HG02973 (cell line): ENCODE measurements at regions not wholly inside any gene's neighbourhood (a gene's known extent, or its start where the extent isn't known, plus 50 kb on each side); places are given as distances from the start of the nearest gene placed in this dataset.
"Not testable (repeated sequence)": the region's sequence is repeated elsewhere in the genome, so short reads cannot be mapped to it uniquely, and the experiment has no call there.

ENCODE experiments used
- ATAC-seq: cut with Tn5 transposase; IDR thresholded peaks from one replicate; pipeline ENCODE4 v1.9.1; 2021; ENCODE audit warnings: moderate library complexity; ENCODE audit not compliant: unreplicated experiment

GRCh38 chr19:28544451-28545261 is 668.3 kb downstream of the UQCRFS1 start:
- no peak for ATAC-seq

GRCh38 chr19:28543244-28543776 is 669.6 kb downstream of the UQCRFS1 start:
- no peak for ATAC-seq

DNA sequence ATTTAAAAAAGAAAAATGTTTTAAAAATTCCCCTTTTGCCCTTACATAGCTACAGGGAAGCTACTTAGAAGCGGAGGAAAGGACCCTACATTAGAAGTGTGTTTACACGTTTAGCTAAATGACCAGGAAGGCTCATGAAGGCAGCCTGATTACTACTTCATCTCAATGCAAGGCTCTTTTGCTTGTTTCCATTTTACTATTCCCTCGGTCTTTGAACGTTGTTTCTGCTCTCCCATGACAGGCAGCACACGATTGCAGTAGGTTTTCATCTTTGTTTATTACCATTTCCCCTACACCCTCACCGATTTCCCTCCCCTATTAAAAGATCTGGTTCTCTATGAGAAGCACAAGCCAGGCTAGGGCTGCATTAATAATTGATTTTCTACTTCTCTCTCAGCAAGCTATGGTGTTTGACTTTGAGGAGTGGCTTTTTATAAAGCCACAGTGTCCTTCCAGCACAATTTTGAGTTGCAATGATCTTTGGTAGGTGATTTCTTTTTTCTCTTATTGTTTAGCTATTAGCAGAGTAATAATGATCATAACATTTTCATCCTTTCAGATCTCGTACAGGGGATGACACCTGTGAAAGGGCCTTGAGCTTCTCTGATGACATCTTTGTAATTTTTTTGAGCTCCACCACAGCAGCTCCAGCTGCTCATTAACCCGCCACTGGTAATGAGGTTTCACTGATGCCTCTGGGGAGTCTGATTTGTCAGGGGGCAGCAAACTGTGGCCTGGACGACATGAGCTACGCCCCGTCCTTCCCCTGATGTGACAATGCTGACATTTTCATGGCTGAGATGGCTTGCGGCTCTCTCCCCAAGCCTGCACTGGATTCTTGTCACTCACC is 670.3 kb downstream of the UQCRFS1 start:
- no peak for ATAC-seq

DNA sequence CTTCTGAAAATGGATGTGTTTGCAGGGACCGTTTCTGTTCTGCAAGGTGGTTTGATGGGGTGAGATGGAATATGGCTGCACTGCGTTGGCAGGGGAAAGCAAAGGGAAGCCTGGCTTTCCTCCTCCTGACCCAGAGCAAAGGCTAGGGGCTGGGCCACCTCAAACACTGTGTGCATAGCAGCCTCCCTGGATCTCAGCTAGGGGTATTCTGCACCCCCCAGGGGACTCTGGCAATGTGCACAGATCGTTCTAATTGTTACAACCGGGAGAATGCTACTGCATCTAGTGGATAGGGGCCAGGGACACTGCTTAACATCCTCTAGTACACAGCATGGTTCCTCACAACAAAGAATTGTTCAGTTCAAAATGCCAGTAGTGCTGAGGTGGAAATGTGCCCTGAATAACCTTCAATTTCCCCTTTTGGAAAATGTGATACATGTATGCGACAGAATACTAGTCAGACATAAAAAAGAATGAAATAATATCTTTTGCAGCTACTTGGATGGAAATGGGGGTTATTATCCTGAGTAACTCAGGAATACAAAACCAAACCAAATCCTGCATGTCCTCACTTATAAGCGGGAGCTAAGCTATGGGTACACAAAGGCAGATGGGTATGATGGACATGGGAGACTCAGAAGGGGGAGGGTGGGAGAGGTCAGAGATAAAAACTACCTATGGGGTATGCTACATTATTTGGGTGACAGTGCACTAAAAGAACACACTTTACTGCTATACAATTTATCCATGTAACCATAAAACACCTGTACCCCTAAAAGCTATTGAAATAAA is 671.2 kb downstream of the UQCRFS1 start:
- no peak for ATAC-seq

DNA sequence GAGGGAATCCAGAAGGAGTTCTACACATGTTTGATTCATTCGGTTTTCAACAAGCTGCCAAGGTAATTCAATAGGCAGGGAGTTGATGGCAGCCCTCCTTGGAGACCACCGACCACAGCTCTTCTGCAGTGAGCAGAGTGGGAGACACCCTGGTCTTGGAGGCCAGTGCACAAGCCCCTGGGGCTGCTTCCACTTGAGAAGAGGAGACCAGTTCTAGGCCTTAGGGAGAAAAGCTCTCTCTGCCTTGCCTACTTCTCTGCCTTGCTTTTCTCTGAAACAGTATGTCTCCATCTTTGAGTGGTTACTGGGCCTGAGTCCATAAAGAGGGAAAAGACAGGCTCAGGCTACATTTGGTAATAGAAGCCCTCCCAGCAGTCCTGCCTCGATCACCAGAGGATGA is 671.9 kb downstream of the UQCRFS1 start:
- ATAC-seq: no peak

DNA sequence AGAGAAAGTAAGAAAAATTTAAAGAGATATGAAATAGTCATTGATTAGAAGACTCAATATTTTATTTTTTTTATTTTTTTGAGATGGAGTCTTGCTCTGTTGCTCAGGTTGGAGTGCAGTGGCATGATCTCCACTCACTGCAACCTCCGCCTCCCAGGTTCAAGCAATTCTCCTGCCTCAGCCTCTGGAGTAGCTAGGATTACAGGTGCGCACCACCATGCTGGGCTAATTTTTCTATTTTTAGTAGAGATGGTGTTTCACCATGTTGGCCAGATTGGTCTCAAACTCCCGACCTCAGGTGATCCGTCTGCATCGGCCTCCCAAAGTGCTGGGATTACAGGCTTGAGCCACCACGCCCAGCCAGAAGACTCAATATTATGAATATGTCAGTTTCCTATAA is 672.6 kb downstream of the UQCRFS1 start:
- ATAC-seq: not testable (repeated sequence)

GRCh38 chr19:28539759-28540158 is 673.2 kb downstream of the UQCRFS1 start:
- ATAC-seq: no peak

DNA sequence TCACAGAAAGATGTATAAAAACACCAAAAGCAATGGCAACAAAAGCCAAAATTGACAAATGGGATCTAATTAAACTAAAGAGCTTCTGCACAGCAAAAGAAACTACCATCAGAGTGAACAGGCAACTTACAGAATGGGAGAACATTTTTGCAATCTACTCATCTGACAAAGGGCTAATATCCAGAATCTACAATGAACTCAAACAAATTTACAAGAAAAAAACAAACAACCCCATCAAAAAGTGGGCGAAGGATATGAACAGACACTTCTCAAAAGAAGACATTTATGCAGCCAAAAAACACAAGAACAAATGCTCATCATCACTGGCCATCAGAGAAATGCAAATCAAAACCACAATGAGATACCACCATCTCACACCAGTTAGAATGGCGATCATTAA is 674.4 kb downstream of the UQCRFS1 start:
- ATAC-seq: not testable (repeated sequence)

- ATAC-seq: no peak
Observed at GRCh38 chr19:28537896-28538295, 675.1 kb downstream of the UQCRFS1 start.

DNA sequence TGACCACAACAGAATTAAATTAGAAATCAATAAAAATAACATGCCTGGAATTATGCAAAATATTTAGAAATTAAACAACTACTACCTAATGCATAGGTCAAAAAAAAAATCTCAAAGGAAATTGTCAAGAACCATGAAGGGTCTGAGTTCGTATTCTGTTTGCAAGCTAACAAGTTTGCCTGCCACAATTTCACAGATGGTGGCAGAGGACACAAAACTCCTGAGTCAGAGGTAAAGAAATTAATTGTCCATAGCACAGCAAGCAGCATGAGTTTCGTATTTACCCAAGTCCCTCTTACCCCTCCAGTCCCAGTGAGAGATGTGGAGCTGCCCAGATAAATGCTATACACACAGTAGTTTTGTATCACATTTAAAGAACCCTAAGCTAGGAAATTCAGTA is 675.9 kb downstream of the UQCRFS1 start:
- no peak for ATAC-seq

DNA sequence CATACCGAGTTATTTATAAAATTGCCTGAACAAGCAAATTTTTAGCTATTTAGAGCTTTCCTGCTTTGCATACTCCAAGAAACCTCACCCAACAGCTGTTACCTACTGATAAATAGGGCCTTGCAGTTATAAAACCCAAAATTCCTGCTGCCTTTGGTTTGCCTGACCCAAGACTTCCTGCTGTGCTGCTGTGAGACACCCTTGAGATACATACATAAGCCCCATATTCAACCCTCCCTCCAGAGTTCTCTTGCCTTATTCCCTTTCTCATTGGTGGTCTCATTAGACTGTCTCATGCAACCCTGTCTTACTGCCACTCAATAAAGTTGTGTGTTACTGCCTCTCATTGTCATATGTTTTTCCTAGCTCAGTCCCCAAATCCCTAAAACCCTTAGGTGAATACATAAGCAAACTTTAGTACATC is 677.6 kb downstream of the UQCRFS1 start:
- ATAC-seq: no peak

DNA sequence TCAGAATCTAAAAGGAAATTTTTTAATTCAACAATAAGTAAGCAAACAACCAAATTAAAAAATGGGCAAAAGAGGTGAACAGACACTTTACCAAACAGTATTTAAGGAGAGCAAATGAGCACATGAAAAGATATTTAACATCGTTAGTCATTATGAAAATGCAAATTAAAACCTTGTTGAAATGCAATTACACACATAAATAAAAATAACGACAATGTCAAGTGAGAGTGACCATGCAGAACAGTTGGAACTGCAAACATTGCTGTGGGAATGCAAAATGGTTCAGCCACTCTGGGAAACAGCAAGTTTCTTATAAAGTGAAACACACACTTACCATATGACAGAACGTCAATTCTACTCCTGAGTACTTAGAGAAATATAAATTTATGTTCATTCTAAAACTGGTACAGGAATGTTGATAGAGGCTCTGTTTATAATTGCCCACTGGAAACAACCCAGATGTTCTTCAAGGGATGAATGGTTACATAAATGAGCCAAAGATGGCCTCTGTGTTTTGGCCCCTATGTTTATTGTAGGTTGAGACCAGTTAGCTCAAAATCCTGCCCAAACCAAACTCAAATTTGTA is 678.1 kb downstream of the UQCRFS1 start:
- ATAC-seq: no peak

GRCh38 chr19:28532765-28533341 is 680.1 kb downstream of the UQCRFS1 start:
- ATAC-seq: no peak

GRCh38 chr19:28531979-28532378 is 681.0 kb downstream of the UQCRFS1 start:
- no peak for ATAC-seq

DNA sequence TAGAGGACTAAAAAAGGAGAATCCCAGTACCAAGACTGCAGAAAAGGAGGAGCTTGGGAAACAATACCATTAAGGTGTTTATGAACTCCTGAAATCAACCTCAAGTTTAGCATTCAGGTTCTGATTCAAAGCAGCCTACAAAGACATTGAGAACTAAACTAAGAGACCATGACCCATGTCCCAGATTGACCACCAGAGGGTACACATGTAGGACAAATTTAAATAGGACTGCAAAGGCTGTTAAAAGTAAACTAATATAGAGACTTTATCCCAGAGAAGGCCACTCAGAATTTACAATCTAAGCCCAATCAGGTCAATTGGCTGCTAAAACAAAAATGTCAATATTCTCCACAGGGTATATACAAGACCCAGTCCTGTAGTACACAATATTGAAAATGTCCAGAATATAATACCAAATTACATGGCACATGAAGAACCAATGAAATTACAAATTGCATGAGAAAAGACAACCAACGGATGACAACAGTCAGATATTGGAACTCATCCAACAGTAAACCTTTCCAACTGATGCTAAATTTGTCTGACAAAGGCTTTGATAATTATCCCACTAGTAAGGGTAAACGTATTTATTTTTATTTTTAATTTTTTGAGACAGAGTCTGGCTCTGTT is 682.4 kb downstream of the UQCRFS1 start:
- ATAC-seq: no peak

- ATAC-seq: no peak
Observed at GRCh38 chr19:28526038-28526437, 686.9 kb downstream of the UQCRFS1 start.

DNA sequence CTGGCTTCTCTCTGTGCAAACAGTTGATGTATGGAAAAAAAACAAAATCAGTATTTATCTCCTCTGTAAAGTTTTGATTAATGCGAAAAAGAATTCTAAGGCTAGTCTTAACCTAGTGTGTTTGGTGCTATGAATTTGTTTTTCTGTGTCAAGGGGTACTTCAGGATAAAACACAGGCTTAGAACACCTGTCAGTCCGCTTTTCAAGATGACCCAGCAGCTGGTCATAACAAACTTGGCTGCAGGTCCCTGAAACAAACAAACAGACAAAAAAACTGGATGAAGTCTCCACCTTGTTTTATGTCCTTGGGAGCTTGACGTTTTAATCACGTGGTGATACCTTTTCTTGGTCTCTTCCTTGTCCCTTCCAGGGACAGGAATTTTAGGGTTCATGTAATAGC is 689.3 kb downstream of the UQCRFS1 start:
- ATAC-seq: no peak

GRCh38 chr19:28522545-28522922 is 690.4 kb downstream of the UQCRFS1 start:
- ATAC-seq: no peak

DNA sequence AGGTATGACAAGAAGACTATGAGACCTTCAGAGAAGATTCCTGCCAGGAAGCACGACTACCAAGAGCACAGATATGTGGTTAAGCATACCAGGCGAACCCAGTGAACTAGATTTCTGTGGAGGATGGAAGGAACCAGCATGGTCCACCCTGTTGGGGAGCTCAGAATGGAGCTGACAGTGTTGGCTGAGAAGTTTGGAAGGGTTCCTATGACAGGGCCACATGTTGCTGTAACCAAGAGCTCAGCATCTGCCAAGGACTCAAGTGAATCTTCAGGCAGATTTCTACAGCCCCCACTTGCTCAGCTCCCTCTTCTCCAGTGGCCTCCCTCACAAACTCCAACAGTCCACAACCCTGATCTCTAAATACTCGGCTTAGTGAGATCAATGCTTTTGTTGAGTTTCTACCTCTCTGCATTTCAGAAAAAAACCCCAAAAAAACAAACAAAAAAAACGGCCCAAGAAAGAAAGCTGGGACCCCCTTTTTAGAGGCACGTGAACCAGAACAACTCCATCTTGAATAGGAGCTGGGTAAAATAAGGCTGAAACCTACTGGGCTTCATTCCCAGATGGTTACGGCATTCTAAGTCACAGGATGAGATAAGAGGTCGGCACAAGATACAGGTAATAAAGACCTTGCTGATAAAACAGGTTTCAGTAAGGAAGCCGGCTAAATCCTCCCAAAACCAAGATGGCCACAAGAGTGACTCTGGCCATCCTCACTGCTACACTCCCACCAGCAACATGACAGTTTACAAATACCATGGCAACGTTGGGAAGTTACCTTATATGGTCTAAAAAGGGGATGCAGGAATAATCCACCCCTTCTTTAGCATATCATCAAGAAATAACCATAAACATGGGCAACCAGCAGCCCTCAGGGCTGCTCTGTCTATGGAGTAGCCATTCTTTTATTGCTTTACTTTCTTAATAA is 691.1 kb downstream of the UQCRFS1 start:
- no peak for ATAC-seq
